GM23338 (cell line): ENCODE measurements at regions not wholly inside any gene's neighbourhood (a gene's known extent, or its start where the extent isn't known, plus 50 kb on each side); places are given as distances from the start of the nearest gene placed in this dataset.

Source experiments
- ATAC-seq: fragments of 200-7000 bp; cut with Tn5 transposase; 3 replicates; pipeline ENCODE4 v1.9.1; 2020
- DNase-seq: peaks from one replicate; pipeline ENCODE4 v3.0.0-alpha.2; 2015; ENCODE audit warnings: low spot score
- H2AFZ ChIP-seq: fragments of 200-600 bp; sonication (generic); 2 replicates; pipeline ENCODE4 v1.8.0; 2016; ENCODE audit warnings: antibody characterized with exemption, mild to moderate bottlenecking, moderate library complexity
- H3F3A ChIP-seq: fragments of 200-600 bp; sonication (generic); replicated peaks from 2 replicates; pipeline ENCODE4 v1.8.0; 2017; ENCODE audit warnings: antibody characterized with exemption, mixed run types, low read depth
- H3K27ac ChIP-seq: fragments of 200-600 bp; sonication (generic); 2 replicates; pipeline ENCODE4 v1.6.1; 2016; ENCODE audit warnings: low read depth
- H3K27me3 ChIP-seq: fragments of 200-600 bp; sonication (generic); 2 replicates; pipeline ENCODE4 v1.8.0; 2016; ENCODE audit warnings: mild to moderate bottlenecking, mixed run types, moderate library complexity; ENCODE audit not compliant: insufficient read depth
- H3K36me3 ChIP-seq: fragments of 200-600 bp; sonication (generic); 2 replicates; pipeline ENCODE4 v1.8.0; 2016; ENCODE audit warnings: mild to moderate bottlenecking; ENCODE audit not compliant: insufficient read depth
- H3K4me1 ChIP-seq: fragments of 200-600 bp; sonication (generic); 2 replicates; pipeline ENCODE4 v1.8.0; 2016; ENCODE audit warnings: mild to moderate bottlenecking, moderate library complexity; ENCODE audit not compliant: insufficient read depth
- H3K4me2 ChIP-seq: fragments of 200-600 bp; sonication (generic); 2 replicates; pipeline ENCODE4 v1.7.1; 2017; ENCODE audit warnings: mixed run types
- H3K4me3 ChIP-seq: fragments of 200-600 bp; sonication (generic); 2 replicates; pipeline ENCODE4 v1.6.1; 2016; ENCODE audit warnings: mixed run types
- H3K79me2 ChIP-seq: fragments of 200-600 bp; sonication (generic); replicated peaks from 2 replicates; pipeline ENCODE4 v1.8.0; 2017; ENCODE audit warnings: mild to moderate bottlenecking; ENCODE audit not compliant: insufficient read depth
- H3K9me2 ChIP-seq: fragments of 200-600 bp; sonication (generic); 2 replicates; pipeline ENCODE4 v1.8.0; 2017; ENCODE audit not compliant: insufficient read depth
- H4K20me1 ChIP-seq: fragments of 200-600 bp; sonication (generic); replicated peaks from 2 replicates; pipeline ENCODE4 v1.8.0; 2017; ENCODE audit warnings: mild to moderate bottlenecking; ENCODE audit not compliant: insufficient read depth
- H3K27ac Mint-ChIP-seq: 2 replicates; pipeline ENCODE4 v1.8.0; 2020; ENCODE audit warnings: inconsistent platforms, mild to moderate bottlenecking, moderate library complexity, mixed read lengths
- H3K27me3 Mint-ChIP-seq: 3 replicates; pipeline ENCODE4 v1.8.0; 2022; ENCODE audit warnings: low read depth, mild to moderate bottlenecking, moderate library complexity, mixed read lengths, inconsistent platforms; ENCODE audit not compliant: insufficient read depth, poor library complexity
- H3K36me3 Mint-ChIP-seq: 3 replicates; pipeline ENCODE4 v1.8.0; 2021; ENCODE audit warnings: low read depth, mild to moderate bottlenecking, inconsistent platforms, moderate library complexity, mixed read lengths
- H3K4me1 Mint-ChIP-seq: 3 replicates; pipeline ENCODE4 v1.8.0; 2020; ENCODE audit warnings: mild to moderate bottlenecking, inconsistent platforms, mixed read lengths
- H3K4me3 Mint-ChIP-seq: 3 replicates; pipeline ENCODE4 v1.8.0; 2021; ENCODE audit warnings: moderate library complexity, mild to moderate bottlenecking, inconsistent platforms, mixed read lengths
- H3K9me3 Mint-ChIP-seq: 3 replicates; pipeline ENCODE4 v1.8.0; 2020; ENCODE audit warnings: moderate library complexity, mild to moderate bottlenecking, inconsistent platforms, mixed read lengths
- ETS1 ChIP-seq: IDR thresholded peaks from 2 replicates; pipeline ENCODE4 v1.6.1; 2016; ENCODE audit warnings: antibody characterized with exemption
- JUNB ChIP-seq: IDR thresholded peaks from one replicate; pipeline ENCODE4 v1.6.1; 2016; ENCODE audit warnings: antibody characterized with exemption; ENCODE audit not compliant: unreplicated experiment
- TF ChIP-seq, protein P1 (sequence below): fragments of 250-450 bp; sonication (Bioruptor Pico); IDR thresholded peaks from 2 replicates; pipeline ENCODE4 v1.5.0; 2020; ENCODE audit warnings: mild to moderate bottlenecking, moderate library complexity

DNA sequence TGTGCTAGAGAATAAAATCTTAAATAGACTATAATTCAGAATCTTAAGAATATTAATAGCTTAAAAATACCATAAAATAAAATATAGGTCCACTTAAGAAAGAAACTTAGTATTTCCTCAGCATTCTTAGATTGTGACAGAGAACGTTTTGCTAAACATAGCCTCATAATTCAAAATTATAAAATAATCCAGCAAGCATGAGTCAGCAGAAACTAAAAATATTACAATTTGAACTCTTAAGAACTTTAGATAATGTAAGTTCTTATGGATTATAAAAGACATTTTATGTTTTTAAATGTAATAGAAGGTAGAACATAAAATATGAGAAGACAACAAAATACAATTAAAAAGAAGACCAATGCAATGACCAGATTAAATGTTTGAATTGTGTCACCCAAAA, 164.5 kb upstream of the MC4R start:
- Histone ChIP-seq H3K27ac (no peak overlapping the region), H3K36me3 (no peaks in the 10 kb centered on the region), H2AFZ (no peak overlapping the region), H3K4me3 (no peak overlapping the region), H3K4me1 (peaks cover 6% of the 10 kb centered on the region; the same call in 1 of the 2 replicates), H3K79me2 (no peaks in the 10 kb centered on the region), H3K4me2 (no peak overlapping the region), H4K20me1 (no peaks in the 10 kb centered on the region), H3F3A (no peaks in the 10 kb centered on the region), H3K9me2 (no peaks in the 10 kb centered on the region), H3K27me3 (no peaks in the 10 kb centered on the region)
- DNase-seq (no peak), ATAC-seq (no peak)
- Mint-ChIP-seq H3K27me3 (no peaks in the 10 kb centered on the region), H3K4me3 (no peak overlapping the region), H3K36me3 (no peaks in the 10 kb centered on the region), H3K9me3 (no peaks in the 10 kb centered on the region), H3K4me1 (peaks cover 12% of the 10 kb centered on the region; the same call in 2 of the 3 replicates), H3K27ac (no peak overlapping the region; the same call in 1 of the 2 replicates)
- TF ChIP-seq, protein P1, sequence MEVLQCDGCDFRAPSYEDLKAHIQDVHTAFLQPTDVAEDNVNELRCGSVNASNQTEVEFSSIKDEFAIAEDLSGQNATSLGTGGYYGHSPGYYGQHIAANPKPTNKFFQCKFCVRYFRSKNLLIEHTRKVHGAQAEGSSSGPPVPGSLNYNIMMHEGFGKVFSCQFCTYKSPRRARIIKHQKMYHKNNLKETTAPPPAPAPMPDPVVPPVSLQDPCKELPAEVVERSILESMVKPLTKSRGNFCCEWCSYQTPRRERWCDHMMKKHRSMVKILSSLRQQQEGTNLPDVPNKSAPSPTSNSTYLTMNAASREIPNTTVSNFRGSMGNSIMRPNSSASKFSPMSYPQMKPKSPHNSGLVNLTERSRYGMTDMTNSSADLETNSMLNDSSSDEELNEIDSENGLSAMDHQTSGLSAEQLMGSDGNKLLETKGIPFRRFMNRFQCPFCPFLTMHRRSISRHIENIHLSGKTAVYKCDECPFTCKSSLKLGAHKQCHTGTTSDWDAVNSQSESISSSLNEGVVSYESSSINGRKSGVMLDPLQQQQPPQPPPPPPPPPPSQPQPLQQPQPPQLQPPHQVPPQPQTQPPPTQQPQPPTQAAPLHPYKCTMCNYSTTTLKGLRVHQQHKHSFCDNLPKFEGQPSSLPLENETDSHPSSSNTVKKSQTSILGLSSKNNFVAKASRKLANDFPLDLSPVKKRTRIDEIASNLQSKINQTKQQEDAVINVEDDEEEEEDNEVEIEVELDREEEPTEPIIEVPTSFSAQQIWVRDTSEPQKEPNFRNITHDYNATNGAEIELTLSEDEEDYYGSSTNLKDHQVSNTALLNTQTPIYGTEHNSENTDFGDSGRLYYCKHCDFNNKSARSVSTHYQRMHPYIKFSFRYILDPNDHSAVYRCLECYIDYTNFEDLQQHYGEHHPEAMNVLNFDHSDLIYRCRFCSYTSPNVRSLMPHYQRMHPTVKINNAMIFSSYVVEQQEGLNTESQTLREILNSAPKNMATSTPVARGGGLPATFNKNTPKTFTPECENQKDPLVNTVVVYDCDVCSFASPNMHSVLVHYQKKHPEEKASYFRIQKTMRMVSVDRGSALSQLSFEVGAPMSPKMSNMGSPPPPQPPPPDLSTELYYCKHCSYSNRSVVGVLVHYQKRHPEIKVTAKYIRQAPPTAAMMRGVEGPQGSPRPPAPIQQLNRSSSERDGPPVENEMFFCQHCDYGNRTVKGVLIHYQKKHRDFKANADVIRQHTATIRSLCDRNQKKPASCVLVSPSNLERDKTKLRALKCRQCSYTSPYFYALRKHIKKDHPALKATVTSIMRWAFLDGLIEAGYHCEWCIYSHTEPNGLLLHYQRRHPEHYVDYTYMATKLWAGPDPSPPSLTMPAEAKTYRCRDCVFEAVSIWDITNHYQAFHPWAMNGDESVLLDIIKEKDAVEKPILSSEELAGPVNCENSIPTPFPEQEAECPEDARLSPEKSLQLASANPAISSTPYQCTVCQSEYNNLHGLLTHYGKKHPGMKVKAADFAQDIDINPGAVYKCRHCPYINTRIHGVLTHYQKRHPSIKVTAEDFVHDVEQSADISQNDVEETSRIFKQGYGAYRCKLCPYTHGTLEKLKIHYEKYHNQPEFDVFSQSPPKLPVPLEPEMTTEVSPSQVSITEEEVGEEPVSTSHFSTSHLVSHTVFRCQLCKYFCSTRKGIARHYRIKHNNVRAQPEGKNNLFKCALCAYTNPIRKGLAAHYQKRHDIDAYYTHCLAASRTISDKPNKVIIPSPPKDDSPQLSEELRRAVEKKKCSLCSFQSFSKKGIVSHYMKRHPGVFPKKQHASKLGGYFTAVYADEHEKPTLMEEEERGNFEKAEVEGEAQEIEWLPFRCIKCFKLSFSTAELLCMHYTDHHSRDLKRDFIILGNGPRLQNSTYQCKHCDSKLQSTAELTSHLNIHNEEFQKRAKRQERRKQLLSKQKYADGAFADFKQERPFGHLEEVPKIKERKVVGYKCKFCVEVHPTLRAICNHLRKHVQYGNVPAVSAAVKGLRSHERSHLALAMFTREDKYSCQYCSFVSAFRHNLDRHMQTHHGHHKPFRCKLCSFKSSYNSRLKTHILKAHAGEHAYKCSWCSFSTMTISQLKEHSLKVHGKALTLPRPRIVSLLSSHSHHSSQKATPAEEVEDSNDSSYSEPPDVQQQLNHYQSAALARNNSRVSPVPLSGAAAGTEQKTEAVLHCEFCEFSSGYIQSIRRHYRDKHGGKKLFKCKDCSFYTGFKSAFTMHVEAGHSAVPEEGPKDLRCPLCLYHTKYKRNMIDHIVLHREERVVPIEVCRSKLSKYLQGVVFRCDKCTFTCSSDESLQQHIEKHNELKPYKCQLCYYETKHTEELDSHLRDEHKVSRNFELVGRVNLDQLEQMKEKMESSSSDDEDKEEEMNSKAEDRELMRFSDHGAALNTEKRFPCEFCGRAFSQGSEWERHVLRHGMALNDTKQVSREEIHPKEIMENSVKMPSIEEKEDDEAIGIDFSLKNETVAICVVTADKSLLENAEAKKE (CRISPR knock-in tag): no peak
- no peak for TF ChIP-seq JUNB

DNA sequence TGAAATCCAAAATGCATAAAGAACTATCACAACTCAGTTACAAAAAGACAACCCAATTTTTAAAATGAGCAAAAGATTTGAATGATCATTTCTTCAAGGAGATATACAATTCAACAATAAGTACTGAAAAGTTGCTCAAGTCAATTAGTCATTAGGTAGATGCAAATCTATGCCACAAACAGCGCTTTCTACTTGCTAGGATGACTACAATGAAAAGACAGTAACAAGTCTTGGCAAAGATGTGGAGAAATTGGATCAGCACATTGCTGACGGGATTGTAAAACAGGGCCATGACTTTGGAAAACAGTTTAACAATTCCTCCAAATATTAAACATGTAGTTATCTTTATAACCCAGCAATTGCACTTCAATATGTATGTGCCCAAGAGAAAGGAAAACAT, 166.3 kb upstream of the MC4R start:
- peaks cover 1% of the 10 kb centered on the region; the same call in 1 of the 2 replicates for H3K4me1 ChIP-seq
- H3K4me3 ChIP-seq: no peak overlapping the region
- H3F3A ChIP-seq: no peaks in the 10 kb centered on the region
- no peak overlapping the region for H2AFZ ChIP-seq
- DNase-seq (no peak), ATAC-seq (no peak)
- no peaks in the 10 kb centered on the region for H3K9me3 Mint-ChIP-seq
- no peaks in the 10 kb centered on the region for H3K27me3 ChIP-seq
- no peak overlapping the region for H3K27ac Mint-ChIP-seq
- H3K4me1 Mint-ChIP-seq: peaks cover 9% of the 10 kb centered on the region; the same call in 2 of the 3 replicates
- no peaks in the 10 kb centered on the region for H3K36me3 ChIP-seq
- H3K4me3 Mint-ChIP-seq: no peak overlapping the region
- H3K27me3 Mint-ChIP-seq: no peaks in the 10 kb centered on the region
- H3K4me2 ChIP-seq: no peak overlapping the region
- H3K79me2 ChIP-seq: no peaks in the 10 kb centered on the region
- H3K9me2 ChIP-seq: no peaks in the 10 kb centered on the region
- H3K27ac ChIP-seq: no peak overlapping the region
- no peaks in the 10 kb centered on the region for H3K36me3 Mint-ChIP-seq
- no peaks in the 10 kb centered on the region for H4K20me1 ChIP-seq
- TF ChIP-seq, protein P1 (CRISPR knock-in tag): no peak
- TF ChIP-seq ETS1: no peak
